ENCODE measurements at regions not wholly inside any gene's neighbourhood (a gene's known extent, or its start where the extent isn't known, plus 50 kb on each side); places are given as distances from the start of the nearest gene placed in this dataset.

- TF ChIP-seq CTCF (IDR thresholded peaks at IDR 0.05) (no peak), POLR2A (IDR thresholded peaks at IDR 0.05) (no peak)
- no peak overlapping the region for H3K4me3 ChIP-seq (ENCODE audit: low read depth, poor library complexity, severe bottlenecking)
- 11 to 16% methylated on average over 14 of the region's 14 CpGs for WGBS, 2 donors
- DNase-seq (ENCODE audit: low spot score in 2 of 2): no peak
- intact Hi-C loops (cut with DNase I; ENCODE audit: low total_unique reads): no loop called here
Observed at GRCh38 chr6:93088621-93089501, 330.5 kb downstream of the EPHA7 start.

- DNase-seq (ENCODE audit: low spot score in 2 of 2): no peak
- TF ChIP-seq POLR2A (IDR thresholded peaks at IDR 0.05) (no peak), CTCF (IDR thresholded peaks at IDR 0.05) (no peak)
- 35% methylated on average over 2 of the region's 2 CpGs for WGBS, 2 donors
- intact Hi-C loops (cut with DNase I; ENCODE audit: low total_unique reads): no loop called here
- H3K4me3 ChIP-seq (ENCODE audit: low read depth, poor library complexity, severe bottlenecking): no peak overlapping the region
Observed at GRCh38 chr6:93087606-93088005, 331.8 kb downstream of the EPHA7 start.

- no peak for DNase-seq (ENCODE audit: low spot score in 2 of 2)
- no peak for TF ChIP-seq POLR2A (IDR thresholded peaks at IDR 0.05)
- no peak for TF ChIP-seq CTCF (IDR thresholded peaks at IDR 0.05)
- H3K4me3 ChIP-seq (ENCODE audit: low read depth, poor library complexity, severe bottlenecking): no peak overlapping the region
- intact Hi-C loops (cut with DNase I; ENCODE audit: low total_unique reads): no loop called here
Observed at GRCh38 chr6:93086351-93086750, 333.0 kb downstream of the EPHA7 start.

- TF ChIP-seq CTCF (IDR thresholded peaks at IDR 0.05): no peak
- no peak for TF ChIP-seq POLR2A (IDR thresholded peaks at IDR 0.05)
- WGBS, 2 donors: 41 to 56% methylated on average over 1 of the region's 1 CpG
- no peak for DNase-seq (ENCODE audit: low spot score in 2 of 2)
- intact Hi-C loops (cut with DNase I; ENCODE audit: low total_unique reads): no loop called here
- H3K4me3 ChIP-seq (ENCODE audit: low read depth, poor library complexity, severe bottlenecking): no peak overlapping the region
Observed at GRCh38 chr6:93083337-93084230, 335.8 kb downstream of the EPHA7 start.

GRCh38 chr6:93081901-93082300, 337.5 kb downstream of the EPHA7 start:
- no peak for DNase-seq (ENCODE audit: low spot score in 2 of 2)
- WGBS, 2 donors: 71 to 78% methylated on average over 3 of the region's 3 CpGs
- intact Hi-C loops (cut with DNase I; ENCODE audit: low total_unique reads): no loop called here
- TF ChIP-seq CTCF (IDR thresholded peaks at IDR 0.05): no peak
- no peak for TF ChIP-seq POLR2A (IDR thresholded peaks at IDR 0.05)
- H3K4me3 ChIP-seq (ENCODE audit: low read depth, poor library complexity, severe bottlenecking): no peak overlapping the region
